ENCODE measurements at regions not wholly inside any gene's neighbourhood (a gene's known extent, or its start where the extent isn't known, plus 50 kb on each side); places are given as distances from the start of the nearest gene placed in this dataset.

DNA sequence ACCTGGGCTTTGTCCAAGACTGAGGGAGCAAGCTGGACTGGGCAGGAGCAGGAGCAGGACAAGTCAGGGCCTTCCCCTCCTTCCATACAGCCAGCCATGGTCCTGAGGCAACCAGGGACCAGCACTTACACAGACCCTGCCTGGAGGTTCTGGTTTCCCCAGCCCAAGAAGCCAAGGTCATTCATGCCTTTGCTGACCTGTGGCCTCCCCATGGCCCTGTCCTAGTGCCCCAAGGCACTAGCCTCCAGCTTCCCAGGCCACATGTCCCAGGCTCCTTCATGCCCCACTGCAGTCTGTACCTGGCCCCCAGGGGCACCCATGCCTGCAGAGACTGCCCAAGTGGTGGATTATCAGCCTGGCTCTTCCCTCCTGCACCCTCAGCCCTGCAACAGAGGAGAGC lies 243.9 kb downstream of the TOMM20 start:
- Histone ChIP-seq H3K4me3 (replicated peaks in 1 of 2; ENCODE audit: low read depth in 1 of 2, low read length in 2 of 2) (no peak overlapping the region), H2AFZ (ENCODE audit: low read depth, low read length, poor library complexity, severe bottlenecking) (no peak overlapping the region), H3K9me2 (ENCODE audit: insufficient read depth) (no peaks in the 10 kb centered on the region), H3K27me3 (ENCODE audit: insufficient read depth, low read length) (no peaks in the 10 kb centered on the region), H3K79me2 (ENCODE audit: insufficient read depth, low read length) (no peaks in the 10 kb centered on the region), H3K4me1 (ENCODE audit: control insufficient read depth in 1 of 2, insufficient read depth in 2 of 2, low read length in 2 of 2) (no peaks in the 10 kb centered on the region), H3K27ac (ENCODE audit: low read depth, low read length) (no peak overlapping the region), H4K20me1 (ENCODE audit: insufficient read depth) (no peaks in the 10 kb centered on the region), H3K9ac (ENCODE audit: low read length) (no peak overlapping the region), H3K36me3 (ENCODE audit: control insufficient read depth in 1 of 2, insufficient read depth in 2 of 2, low read length in 2 of 2) (no peaks in the 10 kb centered on the region), H3K4me2 (ENCODE audit: low read length) (no peak overlapping the region), H3K9me3 (ENCODE audit: control insufficient read depth in 1 of 2, insufficient read depth in 1 of 2, low read depth in 1 of 2, low read length in 2 of 2) (no peaks in the 10 kb centered on the region)
- ATAC-seq (no peak), DNase-seq (ENCODE audit: low read depth, low spot score) (no peak)
- RAD21 ChIA-PET (ENCODE audit: low non-redundant PET in 1 of 2, low total read pairs in 2 of 2, uncharacterized antibody in 2 of 2, unreplicated experiment in 2 of 2): no interaction called here
- intact Hi-C loops (cut with micrococcal nuclease): no loop called here
- POLR2A ChIA-PET: no interaction called here
- CTCF ChIA-PET: no interaction called here
- TF ChIP-seq ZBTB33 (IDR thresholded peaks at IDR 0.05; ENCODE audit: extremely low read depth, insufficient replicate concordance, low read length): no peak
- TF ChIP-seq EZH2phosphoT487 (IDR thresholded peaks at IDR 0.05; ENCODE audit: borderline replicate concordance): no peak
- no peak for TF ChIP-seq CEBPB (IDR thresholded peaks at IDR 0.05; ENCODE audit: low read depth)
- no peak for TF ChIP-seq ZFX (IDR thresholded peaks at IDR 0.05)
- TF ChIP-seq EGR1 (IDR thresholded peaks at IDR 0.05; ENCODE audit: low read depth): no peak
- TF ChIP-seq CBX3 (IDR thresholded peaks at IDR 0.05; ENCODE audit: low read depth): no peak
- no peak for TF ChIP-seq JUND (IDR thresholded peaks at IDR 0.05)
- TF ChIP-seq SP1 (IDR thresholded peaks at IDR 0.05; ENCODE audit: low read depth): no peak
- no peak for TF ChIP-seq YY1 (IDR thresholded peaks at IDR 0.05; ENCODE audit: extremely low read depth, insufficient replicate concordance, low read depth, low read length)
- TF ChIP-seq TCF7L2 (IDR thresholded peaks at IDR 0.05; ENCODE audit: borderline replicate concordance, extremely low read depth, insufficient read depth, insufficient read length): no peak
- no TSS peak for BruUV-seq (replicated peaks)

GRCh38 chr1:234884006-234884405 lies 244.6 kb downstream of the TOMM20 start:
- Histone ChIP-seq H3K36me3 (ENCODE audit: control insufficient read depth in 1 of 2, insufficient read depth in 2 of 2, low read length in 2 of 2) (no peaks in the 10 kb centered on the region), H3K9me3 (ENCODE audit: control insufficient read depth in 1 of 2, insufficient read depth in 1 of 2, low read depth in 1 of 2, low read length in 2 of 2) (no peaks in the 10 kb centered on the region), H3K4me3 (replicated peaks in 1 of 2; ENCODE audit: low read depth in 1 of 2, low read length in 2 of 2) (no peak overlapping the region), H3K27ac (ENCODE audit: low read depth, low read length) (no peak overlapping the region), H3K4me2 (ENCODE audit: low read length) (no peak overlapping the region), H3K9me2 (ENCODE audit: insufficient read depth) (no peaks in the 10 kb centered on the region), H3K27me3 (ENCODE audit: insufficient read depth, low read length) (no peaks in the 10 kb centered on the region), H4K20me1 (ENCODE audit: insufficient read depth) (no peaks in the 10 kb centered on the region), H3K79me2 (ENCODE audit: insufficient read depth, low read length) (no peaks in the 10 kb centered on the region), H3K9ac (ENCODE audit: low read length) (no peak overlapping the region), H2AFZ (ENCODE audit: low read depth, low read length, poor library complexity, severe bottlenecking) (no peak overlapping the region), H3K4me1 (ENCODE audit: control insufficient read depth in 1 of 2, insufficient read depth in 2 of 2, low read length in 2 of 2) (no peaks in the 10 kb centered on the region)
- RAD21 ChIA-PET (ENCODE audit: low non-redundant PET in 1 of 2, low total read pairs in 2 of 2, uncharacterized antibody in 2 of 2, unreplicated experiment in 2 of 2): no interaction called here
- POLR2A ChIA-PET: no interaction called here
- no peak for DNase-seq (ENCODE audit: low read depth, low spot score)
- CTCF ChIA-PET: no interaction called here
- intact Hi-C loops (cut with micrococcal nuclease): no loop called here
- no peak for ATAC-seq
- no TSS peak for BruUV-seq (replicated peaks)
- no peak for TF ChIP-seq EZH2phosphoT487 (IDR thresholded peaks at IDR 0.05; ENCODE audit: borderline replicate concordance)
- no peak for TF ChIP-seq MAX (IDR thresholded peaks at IDR 0.05)
- TF ChIP-seq, protein P1, sequence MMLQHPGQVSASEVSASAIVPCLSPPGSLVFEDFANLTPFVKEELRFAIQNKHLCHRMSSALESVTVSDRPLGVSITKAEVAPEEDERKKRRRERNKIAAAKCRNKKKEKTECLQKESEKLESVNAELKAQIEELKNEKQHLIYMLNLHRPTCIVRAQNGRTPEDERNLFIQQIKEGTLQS (IDR thresholded peaks at IDR 0.05): no peak
- TF ChIP-seq, protein P2, sequence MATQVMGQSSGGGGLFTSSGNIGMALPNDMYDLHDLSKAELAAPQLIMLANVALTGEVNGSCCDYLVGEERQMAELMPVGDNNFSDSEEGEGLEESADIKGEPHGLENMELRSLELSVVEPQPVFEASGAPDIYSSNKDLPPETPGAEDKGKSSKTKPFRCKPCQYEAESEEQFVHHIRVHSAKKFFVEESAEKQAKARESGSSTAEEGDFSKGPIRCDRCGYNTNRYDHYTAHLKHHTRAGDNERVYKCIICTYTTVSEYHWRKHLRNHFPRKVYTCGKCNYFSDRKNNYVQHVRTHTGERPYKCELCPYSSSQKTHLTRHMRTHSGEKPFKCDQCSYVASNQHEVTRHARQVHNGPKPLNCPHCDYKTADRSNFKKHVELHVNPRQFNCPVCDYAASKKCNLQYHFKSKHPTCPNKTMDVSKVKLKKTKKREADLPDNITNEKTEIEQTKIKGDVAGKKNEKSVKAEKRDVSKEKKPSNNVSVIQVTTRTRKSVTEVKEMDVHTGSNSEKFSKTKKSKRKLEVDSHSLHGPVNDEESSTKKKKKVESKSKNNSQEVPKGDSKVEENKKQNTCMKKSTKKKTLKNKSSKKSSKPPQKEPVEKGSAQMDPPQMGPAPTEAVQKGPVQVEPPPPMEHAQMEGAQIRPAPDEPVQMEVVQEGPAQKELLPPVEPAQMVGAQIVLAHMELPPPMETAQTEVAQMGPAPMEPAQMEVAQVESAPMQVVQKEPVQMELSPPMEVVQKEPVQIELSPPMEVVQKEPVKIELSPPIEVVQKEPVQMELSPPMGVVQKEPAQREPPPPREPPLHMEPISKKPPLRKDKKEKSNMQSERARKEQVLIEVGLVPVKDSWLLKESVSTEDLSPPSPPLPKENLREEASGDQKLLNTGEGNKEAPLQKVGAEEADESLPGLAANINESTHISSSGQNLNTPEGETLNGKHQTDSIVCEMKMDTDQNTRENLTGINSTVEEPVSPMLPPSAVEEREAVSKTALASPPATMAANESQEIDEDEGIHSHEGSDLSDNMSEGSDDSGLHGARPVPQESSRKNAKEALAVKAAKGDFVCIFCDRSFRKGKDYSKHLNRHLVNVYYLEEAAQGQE (IDR thresholded peaks at IDR 0.05; ENCODE audit: low read depth): no peak
- TF ChIP-seq SP1 (IDR thresholded peaks at IDR 0.05; ENCODE audit: low read depth): no peak
- TF ChIP-seq ZNF274 (IDR thresholded peaks at IDR 0.05; ENCODE audit: low read depth, low read length): no peak
- no peak for TF ChIP-seq RAD21 (IDR thresholded peaks at IDR 0.05; ENCODE audit: low read depth)
- no peak for TF ChIP-seq SIN3A (IDR thresholded peaks at IDR 0.05; ENCODE audit: low read depth)
